ENCODE measurements at regions not wholly inside any gene's neighbourhood (a gene's known extent, or its start where the extent isn't known, plus 50 kb on each side); places are given as distances from the start of the nearest gene placed in this dataset.

GRCh38 chr21:31471865-31472264 is 127.8 kb upstream of the TIAM1 start:
- DNase-seq (ENCODE audit: low spot score), result no peak
- TF ChIP-seq CTCF (IDR thresholded peaks at IDR 0.05), result no peak
- H3K4me3 ChIP-seq, result no peak overlapping the region
- no peak overlapping the region for H3K27ac ChIP-seq

- DNase-seq (ENCODE audit: low spot score), result no peak
- Histone ChIP-seq H3K27ac (no peak overlapping the region), H3K4me3 (no peak overlapping the region)
- no peak for TF ChIP-seq CTCF (IDR thresholded peaks at IDR 0.05)
These were observed 127.0 kb upstream of the TIAM1 start for GRCh38 chr21:31470896-31471694.

- no peak for TF ChIP-seq CTCF (IDR thresholded peaks at IDR 0.05)
- DNase-seq (ENCODE audit: low spot score), result no peak
- Histone ChIP-seq H3K27ac (no peak overlapping the region), H3K4me3 (no peak overlapping the region)
These were observed 116.9 kb upstream of the TIAM1 start for GRCh38 chr21:31460980-31461379.

- Histone ChIP-seq H3K4me3 (no peak overlapping the region), H3K27ac (no peak overlapping the region)
- no peak for DNase-seq (ENCODE audit: low spot score)
- TF ChIP-seq CTCF (IDR thresholded peaks at IDR 0.05), result no peak
These were observed 115.4 kb upstream of the TIAM1 start for GRCh38 chr21:31459457-31459856.

- no peak for TF ChIP-seq CTCF (IDR thresholded peaks at IDR 0.05)
- DNase-seq (ENCODE audit: low spot score), result no peak
- Histone ChIP-seq H3K27ac (no peak overlapping the region), H3K4me3 (no peak overlapping the region)
These were observed 113.6 kb upstream of the TIAM1 start for GRCh38 chr21:31457675-31458074.

- Histone ChIP-seq H3K27ac (no peak overlapping the region), H3K4me3 (no peak overlapping the region)
- DNase-seq (ENCODE audit: low spot score), result no peak
- no peak for TF ChIP-seq CTCF (IDR thresholded peaks at IDR 0.05)
These were observed 112.1 kb upstream of the TIAM1 start for GRCh38 chr21:31456201-31456600.

GRCh38 chr21:31455506-31455905 is 111.4 kb upstream of the TIAM1 start:
- Histone ChIP-seq H3K4me3 (no peak overlapping the region), H3K27ac (no peak overlapping the region)
- DNase-seq (ENCODE audit: low spot score), result no peak
- TF ChIP-seq CTCF (IDR thresholded peaks at IDR 0.05), result no peak
